GM20000 (cell line): ENCODE measurements at regions not wholly inside any gene's neighbourhood (a gene's known extent, or its start where the extent isn't known, plus 50 kb on each side); places are given as distances from the start of the nearest gene placed in this dataset.

ENCODE experiments used
- DNase-seq: peaks from one replicate; pipeline ENCODE4 v3.0.0; 2012; ENCODE audit warnings: low spot score
- TF ChIP-seq, protein P1 (sequence below): IDR thresholded peaks from 2 replicates; pipeline ENCODE4 v1.5.1; 2012; ENCODE audit warnings: mild to moderate bottlenecking, control low read depth; ENCODE audit errors: extremely low read depth, missing control alignments

DNA sequence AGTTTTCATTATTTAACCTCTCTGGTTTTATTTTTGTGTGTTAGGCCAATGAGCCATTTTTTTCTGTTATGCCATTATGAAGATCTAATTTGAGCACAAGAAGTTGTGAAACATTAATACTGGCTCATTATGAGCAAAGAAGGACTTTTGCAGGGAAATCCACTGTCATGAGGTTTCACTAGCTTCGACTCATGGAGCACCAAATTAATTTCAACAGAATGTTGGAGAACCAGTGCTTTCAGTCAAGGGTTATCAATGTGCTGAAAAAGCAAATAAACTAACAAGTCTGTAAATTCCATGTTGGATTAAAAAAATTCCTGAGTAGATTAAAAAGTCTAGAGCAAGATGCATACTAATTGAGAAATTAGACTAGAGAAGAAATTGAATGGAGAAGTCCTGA lies 594.2 kb upstream of the FZD8 start:
- no peak for DNase-seq
- TF ChIP-seq, protein P1, sequence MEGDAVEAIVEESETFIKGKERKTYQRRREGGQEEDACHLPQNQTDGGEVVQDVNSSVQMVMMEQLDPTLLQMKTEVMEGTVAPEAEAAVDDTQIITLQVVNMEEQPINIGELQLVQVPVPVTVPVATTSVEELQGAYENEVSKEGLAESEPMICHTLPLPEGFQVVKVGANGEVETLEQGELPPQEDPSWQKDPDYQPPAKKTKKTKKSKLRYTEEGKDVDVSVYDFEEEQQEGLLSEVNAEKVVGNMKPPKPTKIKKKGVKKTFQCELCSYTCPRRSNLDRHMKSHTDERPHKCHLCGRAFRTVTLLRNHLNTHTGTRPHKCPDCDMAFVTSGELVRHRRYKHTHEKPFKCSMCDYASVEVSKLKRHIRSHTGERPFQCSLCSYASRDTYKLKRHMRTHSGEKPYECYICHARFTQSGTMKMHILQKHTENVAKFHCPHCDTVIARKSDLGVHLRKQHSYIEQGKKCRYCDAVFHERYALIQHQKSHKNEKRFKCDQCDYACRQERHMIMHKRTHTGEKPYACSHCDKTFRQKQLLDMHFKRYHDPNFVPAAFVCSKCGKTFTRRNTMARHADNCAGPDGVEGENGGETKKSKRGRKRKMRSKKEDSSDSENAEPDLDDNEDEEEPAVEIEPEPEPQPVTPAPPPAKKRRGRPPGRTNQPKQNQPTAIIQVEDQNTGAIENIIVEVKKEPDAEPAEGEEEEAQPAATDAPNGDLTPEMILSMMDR: no peak

DNA sequence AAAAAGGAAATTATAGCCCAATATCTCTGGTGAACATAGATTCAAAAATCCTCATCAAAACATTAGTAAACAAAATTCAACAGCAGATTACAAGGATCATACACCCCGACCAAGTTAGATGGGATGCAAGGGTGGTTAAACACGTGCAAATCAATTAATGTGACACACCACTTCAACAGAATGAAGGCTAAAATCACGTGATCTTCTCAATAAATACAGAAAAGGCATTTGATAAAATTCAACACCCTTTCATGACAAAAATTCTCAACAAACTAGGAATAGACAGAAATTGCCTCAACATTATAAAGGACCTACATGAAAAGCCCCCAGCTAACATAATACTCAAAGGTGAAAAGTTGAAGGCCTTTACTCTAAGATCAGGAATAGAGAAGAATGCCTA lies 590.8 kb upstream of the FZD8 start:
- TF ChIP-seq, protein P1: no peak
- DNase-seq: no peak

DNA sequence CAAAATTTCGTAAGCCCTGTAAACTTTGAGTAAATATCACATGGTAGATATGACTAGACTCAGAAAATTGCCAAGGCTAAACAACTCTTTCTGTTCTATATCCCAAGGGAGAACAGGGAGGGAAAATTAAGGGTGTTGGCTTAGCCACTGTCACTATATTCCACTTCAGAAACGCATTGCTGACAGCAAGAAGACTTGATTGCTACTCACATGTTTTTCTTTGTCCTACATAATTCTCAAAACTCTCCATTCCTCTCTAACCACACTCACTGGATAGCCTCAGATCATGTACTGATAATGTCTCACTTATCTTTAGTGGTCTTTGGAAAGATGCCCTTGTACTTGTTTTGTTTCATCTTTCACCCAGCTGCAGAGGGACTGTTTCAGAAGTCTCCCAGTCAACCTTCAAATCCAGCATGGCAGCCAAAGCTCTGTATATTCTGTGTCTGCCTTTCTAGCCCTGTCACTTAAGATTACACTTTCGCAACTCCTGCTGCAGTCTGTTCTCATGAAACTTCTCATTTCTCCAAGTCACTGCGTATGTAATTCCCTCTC lies 582.4 kb upstream of the FZD8 start:
- DNase-seq: no peak
- TF ChIP-seq, protein P1: no peak

DNA sequence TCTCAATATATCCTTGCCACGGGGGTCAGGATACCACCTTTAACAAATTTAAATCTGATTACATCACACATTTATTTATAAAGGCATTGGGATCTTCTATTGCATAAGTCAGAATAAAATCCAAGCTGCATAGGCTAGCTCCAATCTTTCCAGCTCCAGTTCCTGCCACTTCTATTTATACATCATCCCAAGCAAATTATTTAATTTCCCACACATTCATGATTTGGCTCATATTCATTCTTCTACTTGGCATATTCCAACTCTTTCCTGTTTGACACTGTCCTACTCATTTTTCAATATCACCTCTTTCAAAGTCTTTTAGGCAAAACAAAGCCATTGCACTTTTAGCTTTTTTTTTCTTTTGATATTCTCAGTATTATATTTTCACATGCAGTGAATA lies 579.0 kb upstream of the FZD8 start:
- no peak for DNase-seq
- TF ChIP-seq, protein P1: no peak

DNA sequence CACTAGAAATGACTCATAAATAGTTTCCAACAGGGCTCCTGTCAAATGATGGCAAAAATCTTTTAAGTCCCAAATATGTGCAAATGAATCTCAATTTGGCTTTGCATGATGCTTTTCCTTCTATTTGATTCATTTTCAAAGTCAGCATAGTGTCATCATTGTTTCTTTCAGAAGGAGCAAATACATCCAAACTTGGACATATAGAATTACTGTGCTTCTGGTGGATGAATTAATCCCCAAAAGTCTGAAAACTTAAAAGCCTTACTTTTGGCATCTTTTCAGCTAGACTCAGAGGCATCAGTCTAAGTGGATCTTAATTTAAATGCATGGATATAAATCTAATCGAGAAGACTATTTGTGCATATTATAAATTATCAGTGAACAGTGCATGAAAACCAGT lies 578.1 kb upstream of the FZD8 start:
- DNase-seq: no peak
- TF ChIP-seq, protein P1: no peak

DNA sequence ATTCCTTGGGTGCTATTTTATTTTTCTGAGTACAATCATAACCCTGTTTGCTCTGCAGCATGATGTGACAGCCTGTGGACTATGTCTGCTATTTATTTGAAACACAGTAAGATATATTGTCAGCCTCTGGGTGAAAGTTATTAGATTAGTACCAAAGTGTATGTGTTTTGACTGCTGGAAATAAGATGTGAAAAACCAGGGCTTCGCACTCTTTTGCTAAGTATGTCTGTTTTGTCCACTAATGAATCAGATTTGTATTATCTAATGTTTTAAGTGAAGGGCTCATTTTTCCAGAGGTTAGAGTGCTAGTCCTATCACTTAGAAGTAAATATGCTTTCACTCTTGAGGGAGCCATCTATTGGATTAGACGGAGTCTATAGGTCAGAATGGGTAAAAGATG lies 569.8 kb upstream of the FZD8 start:
- TF ChIP-seq, protein P1: no peak
- no peak for DNase-seq

DNA sequence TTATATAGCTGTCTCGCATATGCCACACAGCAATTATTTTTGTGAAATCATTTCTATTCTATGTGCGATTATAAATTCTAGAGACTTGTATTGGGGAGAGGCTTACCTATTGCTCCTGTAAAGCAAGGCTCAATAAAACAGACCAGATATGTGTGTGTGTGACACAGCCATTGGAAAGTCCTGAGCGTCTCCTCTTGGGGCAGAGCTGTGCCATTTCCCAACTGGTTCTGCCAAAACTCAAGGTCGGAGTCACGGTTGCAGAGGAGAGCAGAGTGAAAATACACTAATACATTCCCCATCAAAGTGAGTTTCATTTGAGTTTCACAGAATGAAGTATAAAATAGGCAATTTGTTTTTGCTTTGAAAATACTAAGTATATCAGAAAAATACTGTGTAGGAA lies 567.4 kb upstream of the FZD8 start:
- TF ChIP-seq, protein P1: no peak
- no peak for DNase-seq
